Fibroblast of lung (primary cell): ENCODE measurements at regions not wholly inside any gene's neighbourhood (a gene's known extent, or its start where the extent isn't known, plus 50 kb on each side); places are given as distances from the start of the nearest gene placed in this dataset.

Source experiments
- CTCF ChIP-seq, 2 donors: IDR thresholded peaks in 1 of 2; conservative IDR thresholded peaks in 1 of 2; 1 replicate in 1 of 2; 2 replicates in 1 of 2; pipeline ENCODE4 v1.5.1; 2011 to 2012; ENCODE audit warnings: low read length in 2 of 2, control low read depth in 1 of 2, inconsistent platforms in 1 of 2, low read depth in 1 of 2, mild to moderate bottlenecking in 1 of 2
- EZH2 ChIP-seq: IDR thresholded peaks from 2 replicates; pipeline ENCODE4 v1.5.1; 2012; ENCODE audit warnings: low read length, control low read depth, mild to moderate bottlenecking; ENCODE audit errors: missing control alignments

GRCh38 chr5:57862942-57863341, 380.3 kb upstream of the ACTBL2 start:
- TF ChIP-seq CTCF (conservative IDR thresholded peaks at IDR 0.05 in 1 of 2, IDR thresholded peaks at IDR 0.05 in 1 of 2; ENCODE audit: low read depth in 1 of 2, low read length in 2 of 2) (no peak), EZH2 (no peak)
